Activated CD4-positive, alpha-beta memory T cell treated with anti-CD3 and anti-CD28 coated beads for 36 hours (primary cell): ENCODE measurements at regions not wholly inside any gene's neighbourhood (a gene's known extent, or its start where the extent isn't known, plus 50 kb on each side); places are given as distances from the start of the nearest gene placed in this dataset.

Experiments used
- CTCF ChIA-PET: fragments of 350-600 bp; sonication (Branson Sonifier 250); formaldehyde crosslinking; loops from one replicate; lab custom pipeline; 2021; ENCODE audit warnings: antibody characterized with exemption, inconsistent platforms; lab: Charles Lee
- POLR2A ChIA-PET: fragments of 350-600 bp; sonication (Branson Sonifier 250); formaldehyde crosslinking; loops from one replicate; lab custom pipeline; 2021; ENCODE audit warnings: antibody characterized with exemption; lab: Charles Lee
- DNase-seq: peaks from one replicate; pipeline ENCODE4 v3.0.0-alpha.2; 2020
- H3K27ac Mint-ChIP-seq: one replicate; pipeline ENCODE4 v1.8.0; 2021; ENCODE audit warnings: mixed read lengths
- H3K27me3 Mint-ChIP-seq: one replicate; pipeline ENCODE4 v1.8.0; 2021; ENCODE audit warnings: mixed read lengths
- H3K36me3 Mint-ChIP-seq: one replicate; pipeline ENCODE4 v1.8.0; 2021; ENCODE audit warnings: mixed read lengths
- H3K4me1 Mint-ChIP-seq: one replicate; pipeline ENCODE4 v1.8.0; 2021; ENCODE audit warnings: low read depth, mixed read lengths
- H3K4me3 Mint-ChIP-seq: one replicate; pipeline ENCODE4 v1.8.0; 2021; ENCODE audit warnings: mild to moderate bottlenecking, mixed read lengths
- H3K9me3 Mint-ChIP-seq: one replicate; pipeline ENCODE4 v1.8.0; 2021; ENCODE audit warnings: mixed read lengths
- intact Hi-C: fragments of 100-400 bp; cut with micrococcal nuclease; formaldehyde crosslinking; loops from one replicate; pipeline ENCODE4 v1.15.1; 2023

GRCh38 chr2:16215902-16216557 lies 275.7 kb downstream of the MYCN start:
- intact Hi-C loops = loop anchor here (5.0 kb wide), 1 partner anchor 274 kb away; the partner anchor contains the start of gene MYCN
- DNase-seq = no peak
- ChIA-PET CTCF (no interaction called here), POLR2A (no interaction called here)
- Mint-ChIP-seq H3K27ac (no peak overlapping the region), H3K4me1 (no peaks in the 10 kb centered on the region), H3K36me3 (no peaks in the 10 kb centered on the region), H3K27me3 (no peaks in the 10 kb centered on the region), H3K4me3 (no peak overlapping the region), H3K9me3 (peaks cover 2% of the 10 kb centered on the region)

GRCh38 chr2:16214861-16215260 lies 274.5 kb downstream of the MYCN start:
- Mint-ChIP-seq H3K36me3 (no peaks in the 10 kb centered on the region), H3K4me1 (no peaks in the 10 kb centered on the region), H3K9me3 (peaks cover 2% of the 10 kb centered on the region), H3K27me3 (peaks cover 2% of the 10 kb centered on the region), H3K27ac (no peak overlapping the region), H3K4me3 (no peak overlapping the region)
- ChIA-PET POLR2A (no interaction called here), CTCF (no interaction called here)
- no peak for DNase-seq
- intact Hi-C loops = loop anchor here (5.0 kb wide), 1 partner anchor 273 kb away; the partner anchor contains the start of gene MYCN

- no peak for DNase-seq
- peaks cover 2% of the 10 kb centered on the region for H3K9me3 Mint-ChIP-seq
- POLR2A ChIA-PET = no interaction called here
- H3K36me3 Mint-ChIP-seq = no peaks in the 10 kb centered on the region
- H3K27ac Mint-ChIP-seq = no peak overlapping the region
- no peak overlapping the region for H3K4me3 Mint-ChIP-seq
- CTCF ChIA-PET = no interaction called here
- intact Hi-C loops = no loop called here
- H3K4me1 Mint-ChIP-seq = no peaks in the 10 kb centered on the region
- H3K27me3 Mint-ChIP-seq = peaks cover 2% of the 10 kb centered on the region
Measured at GRCh38 chr2:16214391-16214790, 274.0 kb downstream of the MYCN start.

- intact Hi-C loops = no loop called here
- H3K27ac Mint-ChIP-seq = no peak overlapping the region
- POLR2A ChIA-PET = no interaction called here
- H3K4me1 Mint-ChIP-seq = no peaks in the 10 kb centered on the region
- H3K4me3 Mint-ChIP-seq = no peak overlapping the region
- no peak for DNase-seq
- peaks cover 5% of the 10 kb centered on the region for H3K27me3 Mint-ChIP-seq
- no peaks in the 10 kb centered on the region for H3K36me3 Mint-ChIP-seq
- CTCF ChIA-PET = interaction anchor here (0.6 kb wide), 1 partner anchor 65 kb away, joined by 3 read pairs; no protein-coding TSS in a partner anchor
- peaks cover 8% of the 10 kb centered on the region for H3K9me3 Mint-ChIP-seq
Measured at GRCh38 chr2:16212321-16212720, 272.0 kb downstream of the MYCN start.

- Mint-ChIP-seq H3K27me3 (peaks cover 5% of the 10 kb centered on the region), H3K4me1 (no peaks in the 10 kb centered on the region), H3K27ac (no peak overlapping the region), H3K9me3 (peaks cover 8% of the 10 kb centered on the region), H3K36me3 (no peaks in the 10 kb centered on the region), H3K4me3 (no peak overlapping the region)
- no peak for DNase-seq
- POLR2A ChIA-PET = no interaction called here
- intact Hi-C loops = no loop called here
- CTCF ChIA-PET = no interaction called here
Measured at GRCh38 chr2:16211341-16211740, 271.0 kb downstream of the MYCN start.

- POLR2A ChIA-PET = no interaction called here
- no peak for DNase-seq
- CTCF ChIA-PET = no interaction called here
- peaks cover 8% of the 10 kb centered on the region for H3K9me3 Mint-ChIP-seq
- no peaks in the 10 kb centered on the region for H3K4me1 Mint-ChIP-seq
- intact Hi-C loops = no loop called here
- peaks cover 5% of the 10 kb centered on the region for H3K27me3 Mint-ChIP-seq
- no peak overlapping the region for H3K27ac Mint-ChIP-seq
- H3K4me3 Mint-ChIP-seq = no peak overlapping the region
- no peaks in the 10 kb centered on the region for H3K36me3 Mint-ChIP-seq
Measured at GRCh38 chr2:16210841-16211240, 270.5 kb downstream of the MYCN start.

GRCh38 chr2:16209799-16210198 lies 269.4 kb downstream of the MYCN start:
- no peaks in the 10 kb centered on the region for H3K4me1 Mint-ChIP-seq
- DNase-seq = no peak
- ChIA-PET CTCF (no interaction called here), POLR2A (no interaction called here)
- H3K36me3 Mint-ChIP-seq = no peaks in the 10 kb centered on the region
- peaks cover 5% of the 10 kb centered on the region for H3K27me3 Mint-ChIP-seq
- intact Hi-C loops = no loop called here
- no peak overlapping the region for H3K4me3 Mint-ChIP-seq
- no peak overlapping the region for H3K27ac Mint-ChIP-seq
- H3K9me3 Mint-ChIP-seq = peaks cover 8% of the 10 kb centered on the region

- ChIA-PET CTCF (no interaction called here), POLR2A (no interaction called here)
- DNase-seq = no peak
- Mint-ChIP-seq H3K27me3 (peaks cover 5% of the 10 kb centered on the region), H3K4me3 (no peak overlapping the region), H3K9me3 (peaks cover 8% of the 10 kb centered on the region), H3K36me3 (no peaks in the 10 kb centered on the region), H3K4me1 (no peaks in the 10 kb centered on the region), H3K27ac (no peak overlapping the region)
- intact Hi-C loops = no loop called here
Measured at GRCh38 chr2:16208921-16209320, 268.6 kb downstream of the MYCN start.

GRCh38 chr2:16208241-16208797 lies 268.0 kb downstream of the MYCN start:
- Mint-ChIP-seq H3K4me3 (no peak overlapping the region), H3K4me1 (no peaks in the 10 kb centered on the region), H3K9me3 (peaks cover 8% of the 10 kb centered on the region), H3K27ac (no peak overlapping the region), H3K27me3 (peaks cover 5% of the 10 kb centered on the region), H3K36me3 (no peaks in the 10 kb centered on the region)
- DNase-seq = no peak
- intact Hi-C loops = no loop called here
- POLR2A ChIA-PET = no interaction called here
- CTCF ChIA-PET = no interaction called here

- Mint-ChIP-seq H3K9me3 (peaks cover 8% of the 10 kb centered on the region), H3K27me3 (peaks cover 5% of the 10 kb centered on the region), H3K4me1 (no peaks in the 10 kb centered on the region), H3K4me3 (no peak overlapping the region), H3K36me3 (no peaks in the 10 kb centered on the region), H3K27ac (no peak overlapping the region)
- DNase-seq = no peak
- ChIA-PET POLR2A (no interaction called here), CTCF (no interaction called here)
- intact Hi-C loops = no loop called here
Measured at GRCh38 chr2:16207611-16208010, 267.3 kb downstream of the MYCN start.

GRCh38 chr2:16207151-16207550 lies 266.8 kb downstream of the MYCN start:
- CTCF ChIA-PET = no interaction called here

GRCh38 chr2:16206191-16206944 lies 266.0 kb downstream of the MYCN start:
- H3K9me3 Mint-ChIP-seq = peaks cover 6% of the 10 kb centered on the region
- H3K4me3 Mint-ChIP-seq = no peak overlapping the region
- intact Hi-C loops = no loop called here
- H3K36me3 Mint-ChIP-seq = no peaks in the 10 kb centered on the region
- no peak for DNase-seq
- no peaks in the 10 kb centered on the region for H3K4me1 Mint-ChIP-seq
- ChIA-PET POLR2A (no interaction called here), CTCF (no interaction called here)
- H3K27me3 Mint-ChIP-seq = peaks cover 5% of the 10 kb centered on the region
- no peak overlapping the region for H3K27ac Mint-ChIP-seq

More at GRCh38 chr2:16207151-16207550, 266.8 kb downstream of the MYCN start:
- no peak overlapping the region for H3K4me3 Mint-ChIP-seq
- POLR2A ChIA-PET = no interaction called here
- H3K4me1 Mint-ChIP-seq = no peaks in the 10 kb centered on the region
- H3K9me3 Mint-ChIP-seq = peaks cover 7% of the 10 kb centered on the region
- H3K36me3 Mint-ChIP-seq = no peaks in the 10 kb centered on the region
- intact Hi-C loops = no loop called here
- DNase-seq = no peak
- H3K27ac Mint-ChIP-seq = no peak overlapping the region
- H3K27me3 Mint-ChIP-seq = peaks cover 5% of the 10 kb centered on the region
